ENCODE measurements at regions not wholly inside any gene's neighbourhood (a gene's known extent, or its start where the extent isn't known, plus 50 kb on each side); places are given as distances from the start of the nearest gene placed in this dataset.

DNA sequence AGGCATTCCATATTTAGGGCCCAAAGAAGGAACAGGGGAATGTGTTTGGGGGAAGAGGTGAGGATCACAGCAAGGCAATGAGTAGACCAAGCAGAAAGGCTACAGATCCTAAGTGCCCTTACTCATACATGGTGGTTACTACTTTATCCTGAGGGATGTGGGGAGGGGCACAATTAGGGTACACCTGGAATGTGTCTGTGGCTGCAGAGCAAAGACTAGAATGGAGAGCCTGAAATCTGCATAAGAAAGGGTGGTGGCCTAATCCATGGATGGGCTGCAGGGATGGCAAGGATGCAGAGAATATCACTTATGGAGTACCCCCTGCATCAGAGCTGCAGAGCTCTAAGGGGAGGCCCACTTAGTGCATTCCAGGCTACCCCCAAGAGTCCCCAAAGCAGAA lies 352.6 kb upstream of the TRPC7 start:
- TF ChIP-seq POLR2A (IDR thresholded peaks at IDR 0.05) = no peak
- TF ChIP-seq, protein P1, sequence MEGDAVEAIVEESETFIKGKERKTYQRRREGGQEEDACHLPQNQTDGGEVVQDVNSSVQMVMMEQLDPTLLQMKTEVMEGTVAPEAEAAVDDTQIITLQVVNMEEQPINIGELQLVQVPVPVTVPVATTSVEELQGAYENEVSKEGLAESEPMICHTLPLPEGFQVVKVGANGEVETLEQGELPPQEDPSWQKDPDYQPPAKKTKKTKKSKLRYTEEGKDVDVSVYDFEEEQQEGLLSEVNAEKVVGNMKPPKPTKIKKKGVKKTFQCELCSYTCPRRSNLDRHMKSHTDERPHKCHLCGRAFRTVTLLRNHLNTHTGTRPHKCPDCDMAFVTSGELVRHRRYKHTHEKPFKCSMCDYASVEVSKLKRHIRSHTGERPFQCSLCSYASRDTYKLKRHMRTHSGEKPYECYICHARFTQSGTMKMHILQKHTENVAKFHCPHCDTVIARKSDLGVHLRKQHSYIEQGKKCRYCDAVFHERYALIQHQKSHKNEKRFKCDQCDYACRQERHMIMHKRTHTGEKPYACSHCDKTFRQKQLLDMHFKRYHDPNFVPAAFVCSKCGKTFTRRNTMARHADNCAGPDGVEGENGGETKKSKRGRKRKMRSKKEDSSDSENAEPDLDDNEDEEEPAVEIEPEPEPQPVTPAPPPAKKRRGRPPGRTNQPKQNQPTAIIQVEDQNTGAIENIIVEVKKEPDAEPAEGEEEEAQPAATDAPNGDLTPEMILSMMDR (IDR thresholded peaks at IDR 0.05) = no peak
- ATAC-seq = no peak
- Histone ChIP-seq H3K36me3 (no peaks in the 10 kb centered on the region), H3K27ac (no peak overlapping the region), H3K9me3 (no peaks in the 10 kb centered on the region), H3K4me1 (no peaks in the 10 kb centered on the region), H3K27me3 (peaks cover 0 to 8% (median 0%) of the 10 kb centered on the region in 9 donors), H3K4me3 (no peak overlapping the region)
- intact Hi-C loops (cut with DNase I) = no loop called here
- DNase-seq = no peak

- ATAC-seq (no peak), DNase-seq (no peak)
- Histone ChIP-seq H3K27me3 (peaks cover 0 to 8% (median 0%) of the 10 kb centered on the region in 9 donors), H3K9me3 (no peaks in the 10 kb centered on the region), H3K36me3 (no peaks in the 10 kb centered on the region), H3K4me3 (no peak overlapping the region), H3K27ac (no peak overlapping the region), H3K4me1 (no peaks in the 10 kb centered on the region)
- TF ChIP-seq, protein P1 (IDR thresholded peaks at IDR 0.05) = no peak
- no peak for TF ChIP-seq POLR2A (IDR thresholded peaks at IDR 0.05)
- WGBS, 4 donors = 86 to 93% (median 87%) methylated on average over 1 of the region's 1 CpG
- intact Hi-C loops (cut with DNase I) = no loop called here
Measured at GRCh38 chr5:136714286-136714685, 348.9 kb upstream of the TRPC7 start.

GRCh38 chr5:136712628-136713027 lies 347.3 kb upstream of the TRPC7 start:
- H3K36me3 ChIP-seq = no peaks in the 10 kb centered on the region
- H3K4me1 ChIP-seq = no peaks in the 10 kb centered on the region
- TF ChIP-seq, protein P1 (IDR thresholded peaks at IDR 0.05) = no peak
- TF ChIP-seq POLR2A (IDR thresholded peaks at IDR 0.05) = no peak
- ATAC-seq (no peak), DNase-seq (no peak)
- no peak overlapping the region for H3K4me3 ChIP-seq
- intact Hi-C loops (cut with DNase I) = no loop called here
- H3K9me3 ChIP-seq = no peaks in the 10 kb centered on the region
- no peak overlapping the region for H3K27ac ChIP-seq
- peaks cover 0 to 8% (median 0%) of the 10 kb centered on the region in 9 donors for H3K27me3 ChIP-seq

- peaks cover 0 to 5% (median 0%) of the 10 kb centered on the region in 9 donors for H3K27me3 ChIP-seq
- no peak for TF ChIP-seq POLR2A (IDR thresholded peaks at IDR 0.05)
- TF ChIP-seq, protein P1 (IDR thresholded peaks at IDR 0.05) = no peak
- no peak overlapping the region for H3K4me3 ChIP-seq
- ATAC-seq (no peak), DNase-seq (no peak)
- no peaks in the 10 kb centered on the region for H3K4me1 ChIP-seq
- no peaks in the 10 kb centered on the region for H3K9me3 ChIP-seq
- no peaks in the 10 kb centered on the region for H3K36me3 ChIP-seq
- WGBS, 4 donors = 82 to 90% (median 87%) methylated on average over 3 of the region's 3 CpGs
- no peak overlapping the region for H3K27ac ChIP-seq
- intact Hi-C loops (cut with DNase I) = no loop called here
Measured at GRCh38 chr5:136710834-136711233, 345.5 kb upstream of the TRPC7 start.
